HepG2 (cell line): ENCODE measurements at regions not wholly inside any gene's neighbourhood (a gene's known extent, or its start where the extent isn't known, plus 50 kb on each side); places are given as distances from the start of the nearest gene placed in this dataset.

Experiments used
- ATAC-seq: fragments of 200-7000 bp; cut with Tn5 transposase; 3 replicates; pipeline ENCODE4 v1.9.1; 2020; ENCODE audit warnings: mild to moderate bottlenecking, moderate library complexity
- BruUV-seq: library from RNA; stranded (reverse); fragments of 400-500 nt; replicated peaks from 2 replicates; lab custom pipeline; 2021; lab: Mats Ljungman, UMichigan
- CTCF ChIA-PET: fragments of 300-600 bp; formaldehyde crosslinking; extraction: SDS; loops from one replicate; lab custom pipeline; 2021; ENCODE audit warnings: low total read pairs, inconsistent platforms, low intra/inter-chr PET ratio; lab: Yijun Ruan, JAX
- POLR2A ChIA-PET: fragments of 350-600 bp; sonication (Branson Sonifier 250); formaldehyde crosslinking; loops from one replicate; lab custom pipeline; 2020; ENCODE audit warnings: antibody characterized with exemption, inconsistent platforms; lab: Yijun Ruan, JAX
- DNase-seq: peaks from one replicate; pipeline ENCODE4 v3.0.0-alpha.2; 2015; ENCODE audit warnings: low spot score
- FAIRE-seq: peaks from 3 replicates; lab custom pipeline; 2011; peaks lifted over from hg19 to GRCh38; lab: Jason Lieb, UNC
- H2AFZ ChIP-seq: one replicate; pipeline ENCODE4 v1.6.1; 2011; ENCODE audit warnings: low read length, inconsistent platforms
- H3K27ac ChIP-seq: fragments of 300-600 bp; 3 replicates; pipeline ENCODE4 v1.8.0; 2011; ENCODE audit warnings: mixed run types, mild to moderate bottlenecking, mixed read lengths, low read length, inconsistent platforms; ENCODE audit not compliant: insufficient read depth; ENCODE audit errors: extremely low read length
- H3K27me3 ChIP-seq, 2 experiments: fragments of 200-600 bp in 1 of 2; 2 replicates in 1 of 2; 3 replicates in 1 of 2; pipeline versions ENCODE4 v1.6.0 to v1.8.0; 2011; ENCODE audit warnings: low read length in 2 of 2, mild to moderate bottlenecking in 2 of 2, moderate library complexity in 2 of 2, inconsistent platforms in 1 of 2; ENCODE audit not compliant: insufficient read depth in 2 of 2, control insufficient read depth in 1 of 2
- H3K36me3 ChIP-seq, 2 experiments: fragments of 200-600 bp in 1 of 2; replicated peaks in 1 of 2; 2 replicates in 1 of 2; 3 replicates in 1 of 2; pipeline versions ENCODE4 v1.5.1 to v1.8.0; 2011; ENCODE audit warnings: low read length in 2 of 2, inconsistent platforms in 1 of 2; ENCODE audit not compliant: insufficient read depth in 2 of 2, control insufficient read depth in 1 of 2
- H3K4me1 ChIP-seq: 2 replicates; pipeline ENCODE4 v1.5.1; 2012; ENCODE audit warnings: low read length, inconsistent platforms; ENCODE audit not compliant: insufficient read depth
- H3K4me2 ChIP-seq: 2 replicates; pipeline ENCODE4 v1.6.0; 2011; ENCODE audit warnings: low read depth, low read length, inconsistent platforms
- H3K4me3 ChIP-seq, 3 experiments: fragments of 200-600 bp in 1 of 3; sonication (generic), shearing (Covaris generic) in 1 of 3; replicated peaks in 1 of 3; 2 replicates each; pipeline ENCODE4 v1.5.1; 2011 to 2016; ENCODE audit warnings: low read length in 3 of 3, inconsistent platforms in 2 of 3, low read depth in 2 of 3, mild to moderate bottlenecking in 2 of 3, control low read depth in 1 of 3, mixed read lengths in 1 of 3; ENCODE audit not compliant: insufficient read depth in 1 of 3
- H3K79me2 ChIP-seq: one replicate; pipeline ENCODE4 v1.6.1; 2011; ENCODE audit warnings: low read length, inconsistent platforms; ENCODE audit not compliant: insufficient read depth
- H3K9ac ChIP-seq: 2 replicates; pipeline ENCODE4 v1.6.0; 2011; ENCODE audit warnings: mild to moderate bottlenecking, low read depth, low read length, inconsistent platforms; ENCODE audit not compliant: insufficient read depth
- H3K9me3 ChIP-seq: 2 replicates; pipeline ENCODE4 v1.5.1; 2012; ENCODE audit warnings: mild to moderate bottlenecking, low read length
- H4K20me1 ChIP-seq: 2 replicates; pipeline ENCODE4 v1.6.0; 2011; ENCODE audit warnings: inconsistent platforms, mild to moderate bottlenecking, low read length, moderate library complexity; ENCODE audit not compliant: insufficient read depth
- HNRNPL ChIP-seq: fragments of 200-400 bp; formaldehyde crosslinking; IDR thresholded peaks from 2 replicates; pipeline ENCODE4 v1.6.1; 2017; ENCODE audit warnings: mild to moderate bottlenecking, low read depth, low read length
- NR2F2 ChIP-seq: IDR thresholded peaks from 2 replicates; pipeline ENCODE4 v1.6.1; 2012; ENCODE audit warnings: low read depth, inconsistent platforms, borderline replicate concordance
- SMAD1 ChIP-seq: sonication (generic); formaldehyde crosslinking; IDR thresholded peaks from 2 replicates; pipeline ENCODE4 v1.4.0; 2020; ENCODE audit warnings: missing genetic modification reagents, low read depth, mild to moderate bottlenecking, borderline replicate concordance
- SP4 ChIP-seq: sonication (generic); formaldehyde crosslinking; IDR thresholded peaks from 2 replicates; pipeline ENCODE4 v1.8.1; 2023; ENCODE audit warnings: mild to moderate bottlenecking, missing genetic modification reagents
- TGIF2 ChIP-seq: IDR thresholded peaks from 2 replicates; pipeline ENCODE4 v1.6.1; 2016; ENCODE audit warnings: control low read depth, missing compliant biosample characterization
- ZC3H4 ChIP-seq: sonication (generic); formaldehyde crosslinking; IDR thresholded peaks from 2 replicates; pipeline ENCODE4 v1.4.0; 2020; ENCODE audit warnings: missing genetic modification reagents, borderline replicate concordance
- ZNF234 ChIP-seq: sonication (generic); formaldehyde crosslinking; conservative IDR thresholded peaks from 2 replicates; pipeline ENCODE4 v1.5.1; 2020; ENCODE audit warnings: mild to moderate bottlenecking, missing genetic modification reagents
- ZNF510 ChIP-seq: sonication (generic); formaldehyde crosslinking; IDR thresholded peaks from 2 replicates; pipeline ENCODE4 v1.4.0; 2020; ENCODE audit warnings: low read depth, mild to moderate bottlenecking, missing genetic modification reagents
- ZNF550 ChIP-seq: sonication (generic); formaldehyde crosslinking; IDR thresholded peaks from 2 replicates; pipeline ENCODE4 v1.4.0; 2020; ENCODE audit warnings: mild to moderate bottlenecking, missing genetic modification reagents, borderline replicate concordance
- ZNF75D ChIP-seq: sonication (generic); formaldehyde crosslinking; IDR thresholded peaks from 2 replicates; pipeline ENCODE4 v1.8.1; 2023; ENCODE audit warnings: missing genetic modification reagents, mild to moderate bottlenecking, borderline replicate concordance
- WGBS: methylation state at CpG from one replicate; pipeline ENCODE4 v1.1.6; 2017; ENCODE audit warnings: low lambda C conversion rate; 5-methylcytosine and 5-hydroxymethylcytosine counted together
- in situ Hi-C: cut with HindIII; loops from 2 replicates; pipeline ENCODE4 v1.10.0; 2017; ENCODE audit warnings: low pct_unique_long_range_greater_than_20kb; ENCODE audit not compliant: extremely low pct_ligation_motif_present
- intact Hi-C: fragments of 100-400 bp; cut with micrococcal nuclease; formaldehyde crosslinking; loops from one replicate; pipeline ENCODE4 v1.10.0; 2022; ENCODE audit not compliant: unreplicated experiment
- TF ChIP-seq, protein P1 (sequence below): sonication (generic); formaldehyde crosslinking; IDR thresholded peaks from 2 replicates; pipeline ENCODE4 v1.9.0; 2021; ENCODE audit warnings: missing genetic modification reagents, borderline replicate concordance
- TF ChIP-seq, protein P2 (sequence below): conservative IDR thresholded peaks from 2 replicates; pipeline ENCODE4 v1.6.1; 2018; ENCODE audit warnings: missing genetic modification reagents
- TF ChIP-seq, protein P3 (sequence below): sonication (generic); formaldehyde crosslinking; IDR thresholded peaks from 2 replicates; pipeline ENCODE4 v1.9.0; 2021; ENCODE audit warnings: missing genetic modification reagents, mild to moderate bottlenecking, borderline replicate concordance

DNA sequence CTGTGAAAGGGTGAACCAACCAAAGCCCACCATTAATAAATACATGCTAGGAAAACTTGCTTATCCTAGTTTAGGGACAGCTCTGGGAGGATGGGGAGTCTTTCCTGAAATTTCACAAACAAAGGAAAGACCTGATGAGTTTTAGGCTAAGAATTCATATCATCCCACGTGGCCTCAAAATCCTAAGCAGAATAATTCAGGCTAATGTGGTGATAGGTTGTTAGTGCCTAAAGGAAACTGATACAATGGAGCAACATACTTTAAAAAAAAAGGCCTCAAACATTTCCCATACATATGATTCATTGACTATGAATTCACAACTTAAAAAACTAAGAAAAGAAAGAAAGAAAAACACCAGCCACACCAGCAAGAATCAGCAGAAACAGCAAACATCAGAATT, 126.9 kb upstream of the CNTN4 start:
- H3K27ac ChIP-seq = no peak overlapping the region
- in situ Hi-C loops = no loop called here
- no TSS peak for BruUV-seq
- WGBS = 0% methylated on average over 1 of the region's 1 CpG
- H3K36me3 ChIP-seq = no peaks in the 10 kb centered on the region
- no peak overlapping the region for H3K9ac ChIP-seq
- TF ChIP-seq SP4 (CRISPR knock-in tag) (no peak), ZNF75D (CRISPR knock-in tag) (no peak), HNRNPL (no peak), NR2F2 (no peak), TGIF2 (CRISPR knock-in tag) (no peak), ZNF510 (no peak), ZC3H4 (CRISPR knock-in tag) (no peak), ZNF550 (CRISPR knock-in tag) (no peak), SMAD1 (no peak), ZNF234 (CRISPR knock-in tag) (no peak)
- TF ChIP-seq, protein P1, sequence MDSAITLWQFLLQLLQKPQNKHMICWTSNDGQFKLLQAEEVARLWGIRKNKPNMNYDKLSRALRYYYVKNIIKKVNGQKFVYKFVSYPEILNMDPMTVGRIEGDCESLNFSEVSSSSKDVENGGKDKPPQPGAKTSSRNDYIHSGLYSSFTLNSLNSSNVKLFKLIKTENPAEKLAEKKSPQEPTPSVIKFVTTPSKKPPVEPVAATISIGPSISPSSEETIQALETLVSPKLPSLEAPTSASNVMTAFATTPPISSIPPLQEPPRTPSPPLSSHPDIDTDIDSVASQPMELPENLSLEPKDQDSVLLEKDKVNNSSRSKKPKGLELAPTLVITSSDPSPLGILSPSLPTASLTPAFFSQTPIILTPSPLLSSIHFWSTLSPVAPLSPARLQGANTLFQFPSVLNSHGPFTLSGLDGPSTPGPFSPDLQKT = no peak
- TF ChIP-seq, protein P2, sequence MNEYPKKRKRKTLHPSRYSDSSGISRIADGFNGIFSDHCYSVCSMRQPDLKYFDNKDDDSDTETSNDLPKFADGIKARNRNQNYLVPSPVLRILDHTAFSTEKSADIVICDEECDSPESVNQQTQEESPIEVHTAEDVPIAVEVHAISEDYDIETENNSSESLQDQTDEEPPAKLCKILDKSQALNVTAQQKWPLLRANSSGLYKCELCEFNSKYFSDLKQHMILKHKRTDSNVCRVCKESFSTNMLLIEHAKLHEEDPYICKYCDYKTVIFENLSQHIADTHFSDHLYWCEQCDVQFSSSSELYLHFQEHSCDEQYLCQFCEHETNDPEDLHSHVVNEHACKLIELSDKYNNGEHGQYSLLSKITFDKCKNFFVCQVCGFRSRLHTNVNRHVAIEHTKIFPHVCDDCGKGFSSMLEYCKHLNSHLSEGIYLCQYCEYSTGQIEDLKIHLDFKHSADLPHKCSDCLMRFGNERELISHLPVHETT (CRISPR knock-in tag) = no peak
- TF ChIP-seq, protein P3, sequence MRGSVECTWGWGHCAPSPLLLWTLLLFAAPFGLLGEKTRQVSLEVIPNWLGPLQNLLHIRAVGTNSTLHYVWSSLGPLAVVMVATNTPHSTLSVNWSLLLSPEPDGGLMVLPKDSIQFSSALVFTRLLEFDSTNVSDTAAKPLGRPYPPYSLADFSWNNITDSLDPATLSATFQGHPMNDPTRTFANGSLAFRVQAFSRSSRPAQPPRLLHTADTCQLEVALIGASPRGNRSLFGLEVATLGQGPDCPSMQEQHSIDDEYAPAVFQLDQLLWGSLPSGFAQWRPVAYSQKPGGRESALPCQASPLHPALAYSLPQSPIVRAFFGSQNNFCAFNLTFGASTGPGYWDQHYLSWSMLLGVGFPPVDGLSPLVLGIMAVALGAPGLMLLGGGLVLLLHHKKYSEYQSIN (CRISPR knock-in tag) = no peak
- no peaks in the 10 kb centered on the region for H3K27me3 ChIP-seq
- no peak for ATAC-seq
- CTCF ChIA-PET = no interaction called here
- DNase-seq = no peak
- POLR2A ChIA-PET = no interaction called here
- H4K20me1 ChIP-seq = no peaks in the 10 kb centered on the region
- no peaks in the 10 kb centered on the region for H3K4me1 ChIP-seq
- FAIRE-seq = no peak
- H3K4me3 ChIP-seq = no peak overlapping the region
- H2AFZ ChIP-seq = no peak overlapping the region
- H3K9me3 ChIP-seq = peaks cover 93% of the 10 kb centered on the region
- intact Hi-C loops = no loop called here
- no peak overlapping the region for H3K4me2 ChIP-seq
- H3K79me2 ChIP-seq = no peaks in the 10 kb centered on the region
